Mesenchymal stem cell (in vitro differentiated cells and primary cell): ENCODE measurements at regions not wholly inside any gene's neighbourhood (a gene's known extent, or its start where the extent isn't known, plus 50 kb on each side); places are given as distances from the start of the nearest gene placed in this dataset.
A peak's percentile ranks its signal among the peaks of the same experiment; 100 is the strongest.

Experiments
- DNase-seq: peaks from one replicate; pipeline ENCODE4 v3.0.0-alpha.2; 2013
- H2AFZ ChIP-seq: one replicate; pipeline ENCODE4 v1.6.1; 2013; ENCODE audit warnings: low read depth, mild to moderate bottlenecking, control low read depth, inconsistent platforms, low read length, moderate library complexity
- H2AK5ac ChIP-seq: 2 replicates; pipeline ENCODE4 v1.6.1; 2013; ENCODE audit warnings: low read length, moderate library complexity, mild to moderate bottlenecking, inconsistent platforms; ENCODE audit not compliant: severe bottlenecking
- H2BK120ac ChIP-seq: one replicate; pipeline ENCODE4 v1.6.1; 2013; ENCODE audit warnings: low read depth, mild to moderate bottlenecking, inconsistent platforms, low read length, moderate library complexity
- H2BK12ac ChIP-seq, 2 experiments: one replicate each; pipeline ENCODE4 v1.6.1; 2013; ENCODE audit warnings: inconsistent platforms in 2 of 2, low read length in 2 of 2, mild to moderate bottlenecking in 2 of 2, moderate library complexity in 2 of 2, control low read depth in 1 of 2
- H2BK15ac ChIP-seq: one replicate; pipeline ENCODE4 v1.6.1; 2013; ENCODE audit warnings: mild to moderate bottlenecking, low read depth, inconsistent platforms; ENCODE audit not compliant: poor library complexity, severe bottlenecking
- H2BK5ac ChIP-seq: 2 replicates; pipeline ENCODE4 v1.6.1; 2013; ENCODE audit warnings: low read depth, mild to moderate bottlenecking, low read length, control low read depth, inconsistent platforms; ENCODE audit not compliant: poor library complexity, severe bottlenecking
- H3K14ac ChIP-seq, 2 experiments: one replicate each; pipeline ENCODE4 v1.6.1; 2013; ENCODE audit warnings: inconsistent platforms in 2 of 2, low read length in 2 of 2, control low read depth in 1 of 2, mild to moderate bottlenecking in 1 of 2, moderate library complexity in 1 of 2
- H3K18ac ChIP-seq, 2 experiments: one replicate each; pipeline ENCODE4 v1.6.1; 2013; ENCODE audit warnings: inconsistent platforms in 2 of 2, low read length in 2 of 2, control low read depth in 1 of 2, low read depth in 1 of 2, mild to moderate bottlenecking in 1 of 2
- H3K23ac ChIP-seq, 2 experiments: one replicate each; pipeline ENCODE4 v1.6.1; 2013; ENCODE audit warnings: inconsistent platforms in 2 of 2, low read length in 2 of 2, mild to moderate bottlenecking in 2 of 2, moderate library complexity in 2 of 2, control low read depth in 1 of 2
- H3K27ac ChIP-seq: 2 replicates; pipeline ENCODE4 v1.5.1; 2013; ENCODE audit warnings: mild to moderate bottlenecking, moderate library complexity, low read length, control low read depth, inconsistent platforms; ENCODE audit not compliant: poor library complexity, severe bottlenecking
- H3K27me3 ChIP-seq, 2 experiments: 2 replicates each; pipeline versions ENCODE4 v1.6.1 to v1.7.0; 2013; ENCODE audit warnings: low read length in 2 of 2, mild to moderate bottlenecking in 2 of 2, moderate library complexity in 2 of 2, control low read depth in 1 of 2, inconsistent platforms in 1 of 2; ENCODE audit not compliant: control insufficient read depth in 1 of 2, insufficient read depth in 1 of 2
- H3K36me3 ChIP-seq, 2 experiments: 2 replicates each; pipeline versions ENCODE4 v1.6.1 to v1.7.0; 2013; ENCODE audit warnings: low read length in 2 of 2, control low read depth in 1 of 2, inconsistent platforms in 1 of 2, low read depth in 1 of 2, mild to moderate bottlenecking in 1 of 2; ENCODE audit not compliant: insufficient read depth in 2 of 2, control insufficient read depth in 1 of 2
- H3K4ac ChIP-seq, 2 experiments: one replicate each; pipeline ENCODE4 v1.6.1; 2013; ENCODE audit warnings: inconsistent platforms in 2 of 2, low read length in 2 of 2, mild to moderate bottlenecking in 2 of 2, moderate library complexity in 2 of 2, control low read depth in 1 of 2, low read depth in 1 of 2
- H3K4me1 ChIP-seq: 2 replicates; pipeline ENCODE4 v1.6.1; 2013; ENCODE audit warnings: low read depth, low read length, control low read depth; ENCODE audit not compliant: control insufficient read depth, insufficient read depth
- H3K4me2 ChIP-seq: 2 replicates; pipeline ENCODE4 v1.6.1; 2013; ENCODE audit warnings: low read length, mild to moderate bottlenecking, inconsistent platforms; ENCODE audit not compliant: poor library complexity, severe bottlenecking
- H3K4me3 ChIP-seq, 2 experiments: 2 replicates each; pipeline versions ENCODE4 v1.5.1 to v1.7.0; 2013; ENCODE audit warnings: low read length in 2 of 2, mild to moderate bottlenecking in 2 of 2, control low read depth in 1 of 2, low read depth in 1 of 2; ENCODE audit not compliant: insufficient read depth in 1 of 2
- H3K79me1 ChIP-seq: replicated peaks from 2 replicates; pipeline ENCODE4 v1.6.1; 2013; ENCODE audit warnings: mild to moderate bottlenecking, control low read depth, low read length, inconsistent platforms; ENCODE audit not compliant: poor library complexity, severe bottlenecking
- H3K9ac ChIP-seq: 2 replicates; pipeline ENCODE4 v1.7.0; 2013; ENCODE audit warnings: mild to moderate bottlenecking, low read length, moderate library complexity
- H3K9me3 ChIP-seq: 2 replicates; pipeline ENCODE4 v1.7.0; 2013; ENCODE audit warnings: mild to moderate bottlenecking, low read length; ENCODE audit not compliant: control insufficient read depth
- H4K8ac ChIP-seq: one replicate; pipeline ENCODE4 v1.6.1; 2013; ENCODE audit warnings: inconsistent platforms, mild to moderate bottlenecking, low read length, moderate library complexity
- H4K91ac ChIP-seq: one replicate; pipeline ENCODE4 v1.6.1; 2013; ENCODE audit warnings: mild to moderate bottlenecking, low read length, inconsistent platforms
- WGBS: methylation state at CpG from one replicate; pipeline ENCODE4 v1.1.7; 2013; ENCODE audit warnings: mixed read lengths; 5-methylcytosine and 5-hydroxymethylcytosine counted together

DNA sequence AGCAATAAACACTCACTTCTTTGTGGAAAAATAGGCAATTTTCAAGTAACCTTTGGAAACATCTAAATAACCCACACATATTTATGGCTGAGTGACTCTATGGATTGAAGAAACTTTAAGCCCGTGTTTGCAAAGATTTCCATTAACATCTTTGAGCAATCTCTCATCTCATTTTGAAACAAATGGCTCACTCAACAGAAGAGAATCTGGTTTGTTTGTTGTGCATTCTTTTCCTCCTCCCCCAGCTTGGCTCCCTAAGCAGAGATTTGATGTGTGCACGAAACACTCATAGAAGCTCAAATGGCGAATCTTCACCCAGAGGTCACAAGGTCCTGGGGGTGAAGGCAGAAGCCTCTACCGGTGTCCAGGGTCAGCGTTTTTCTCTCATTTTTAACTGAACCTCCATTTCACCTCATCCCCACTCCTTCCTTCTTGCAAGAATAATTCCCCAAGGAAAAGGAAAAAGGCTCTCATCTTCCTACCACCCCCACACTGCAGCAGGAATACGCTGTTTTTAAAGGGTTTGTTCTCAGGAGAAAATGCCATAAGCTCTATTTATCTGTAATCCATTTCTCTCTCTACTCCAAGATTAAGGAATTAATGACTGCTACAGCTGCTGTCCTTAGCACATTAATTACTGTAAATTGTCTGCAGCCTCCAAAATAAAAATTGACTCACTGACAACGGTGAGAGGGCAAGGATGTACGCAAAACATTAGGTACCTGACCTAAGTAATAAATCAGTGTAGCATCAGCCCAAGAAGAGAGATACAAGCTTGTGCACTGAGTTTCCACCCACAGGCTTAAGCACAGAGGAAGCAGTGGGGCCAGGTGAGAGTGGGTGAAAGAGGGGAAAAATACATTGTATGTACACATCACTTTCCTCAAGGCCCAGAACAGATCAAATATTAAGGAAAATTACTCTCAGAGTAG is 307.6 kb upstream of the NOCT start:
- Histone ChIP-seq H3K4me1 (no peaks in the 10 kb centered on the region), H3K23ac (no peak overlapping the region), H3K4me2 (no peak overlapping the region), H3K79me1 (no peaks in the 10 kb centered on the region), H3K27me3 (peaks cover 0 to 4% of the 10 kb centered on the region in 2 experiments), H2AFZ (no peak overlapping the region), H3K9ac (no peak overlapping the region), H4K8ac (no peak overlapping the region), H2BK5ac (no peak overlapping the region), H3K14ac (no peak overlapping the region), H3K4ac (no peak overlapping the region), H4K91ac (no peak overlapping the region), H3K18ac (no peak overlapping the region), H2BK12ac (no peak overlapping the region), H3K9me3 (no peaks in the 10 kb centered on the region), H2BK120ac (no peak overlapping the region), H3K36me3 (no peaks in the 10 kb centered on the region), H3K4me3 (no peak overlapping the region), H3K27ac (no peak overlapping the region), H2AK5ac (no peak overlapping the region), H2BK15ac (no peak overlapping the region)
- DNase-seq = peak; percentile 22
- WGBS = 68% methylated on average over 8 of the region's 8 CpGs

DNA sequence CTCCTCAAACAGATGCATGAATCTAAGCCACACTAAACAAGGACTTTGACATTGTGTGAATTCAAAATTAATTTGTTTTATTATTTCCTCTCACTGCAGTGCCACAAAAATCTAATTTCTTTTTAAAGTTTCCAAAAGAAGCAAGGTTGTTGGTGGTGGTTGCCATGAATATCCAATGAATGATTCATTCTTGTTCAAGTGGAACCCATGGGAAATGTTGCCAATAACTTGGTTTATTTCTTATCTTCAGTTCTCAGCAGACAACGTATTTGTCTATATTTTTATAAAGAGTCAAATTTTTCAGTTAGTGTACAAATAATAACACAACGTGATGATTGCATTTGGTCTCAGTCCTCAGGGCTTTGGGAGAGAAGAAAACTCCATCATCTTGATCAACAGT is 309.4 kb upstream of the NOCT start:
- H4K91ac ChIP-seq = no peak overlapping the region
- H3K9me3 ChIP-seq = no peaks in the 10 kb centered on the region
- H3K27ac ChIP-seq = no peak overlapping the region
- no peaks in the 10 kb centered on the region for H3K36me3 ChIP-seq
- H3K14ac ChIP-seq = no peak overlapping the region
- WGBS = 50% methylated on average over 1 of the region's 2 CpGs
- no peak overlapping the region for H2BK12ac ChIP-seq
- H3K4me3 ChIP-seq = no peak overlapping the region
- H2AK5ac ChIP-seq = no peak overlapping the region
- H3K9ac ChIP-seq = no peak overlapping the region
- H3K23ac ChIP-seq = no peak overlapping the region
- H2BK5ac ChIP-seq = no peak overlapping the region
- no peaks in the 10 kb centered on the region for H3K4me1 ChIP-seq
- H3K18ac ChIP-seq = no peak overlapping the region
- H3K79me1 ChIP-seq = no peaks in the 10 kb centered on the region
- H3K4me2 ChIP-seq = no peak overlapping the region
- H2BK15ac ChIP-seq = no peak overlapping the region
- DNase-seq = no peak
- H3K27me3 ChIP-seq = peaks cover 0 to 4% of the 10 kb centered on the region in 2 experiments
- no peak overlapping the region for H2BK120ac ChIP-seq
- no peak overlapping the region for H3K4ac ChIP-seq
- H4K8ac ChIP-seq = no peak overlapping the region
- no peak overlapping the region for H2AFZ ChIP-seq

DNA sequence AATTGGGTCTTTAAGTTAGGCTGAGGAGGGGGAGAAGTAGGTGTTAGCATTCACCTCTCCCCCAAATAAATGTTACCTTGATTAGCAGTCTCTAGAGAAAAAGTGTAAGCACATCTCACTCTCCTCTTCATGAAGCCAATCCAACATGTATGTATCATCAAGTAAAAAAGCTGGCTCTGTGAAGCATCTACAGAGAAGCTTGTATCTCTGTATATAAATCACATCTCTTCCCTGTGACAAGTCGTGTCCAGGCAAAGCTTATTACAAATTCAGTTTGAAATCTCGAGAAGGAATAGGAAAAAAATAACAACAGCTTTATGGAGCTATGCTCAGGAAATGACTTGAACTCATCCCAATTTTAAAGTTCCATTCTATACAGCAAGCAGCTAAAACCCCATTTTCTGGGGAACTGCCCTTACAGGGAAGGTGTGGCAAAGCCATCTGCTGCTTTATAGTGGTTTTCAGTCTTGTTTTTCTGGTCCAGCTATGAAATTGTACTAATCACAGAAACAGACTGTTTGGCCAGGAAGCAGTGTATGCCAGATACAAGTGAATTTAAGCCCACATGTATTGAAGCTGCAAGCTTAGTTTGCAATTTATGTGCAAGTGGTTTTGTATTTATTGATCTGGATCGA is 313.3 kb upstream of the NOCT start:
- Histone ChIP-seq H3K23ac (no peak overlapping the region), H3K9me3 (no peaks in the 10 kb centered on the region), H4K91ac (no peak overlapping the region), H3K27me3 (no peaks in the 10 kb centered on the region), H3K27ac (no peak overlapping the region), H3K9ac (no peak overlapping the region), H3K14ac (no peak overlapping the region), H3K4me3 (no peak overlapping the region), H2BK5ac (no peak overlapping the region), H2BK12ac (no peak overlapping the region), H2BK15ac (no peak overlapping the region), H3K79me1 (no peaks in the 10 kb centered on the region), H2AFZ (no peak overlapping the region), H2AK5ac (no peak overlapping the region), H3K36me3 (no peaks in the 10 kb centered on the region), H3K18ac (no peak overlapping the region), H3K4ac (no peak overlapping the region), H3K4me1 (no peaks in the 10 kb centered on the region), H4K8ac (no peak overlapping the region), H2BK120ac (no peak overlapping the region), H3K4me2 (no peak overlapping the region)
- DNase-seq = no peak
- 76% methylated on average over 3 of the region's 3 CpGs for WGBS

DNA sequence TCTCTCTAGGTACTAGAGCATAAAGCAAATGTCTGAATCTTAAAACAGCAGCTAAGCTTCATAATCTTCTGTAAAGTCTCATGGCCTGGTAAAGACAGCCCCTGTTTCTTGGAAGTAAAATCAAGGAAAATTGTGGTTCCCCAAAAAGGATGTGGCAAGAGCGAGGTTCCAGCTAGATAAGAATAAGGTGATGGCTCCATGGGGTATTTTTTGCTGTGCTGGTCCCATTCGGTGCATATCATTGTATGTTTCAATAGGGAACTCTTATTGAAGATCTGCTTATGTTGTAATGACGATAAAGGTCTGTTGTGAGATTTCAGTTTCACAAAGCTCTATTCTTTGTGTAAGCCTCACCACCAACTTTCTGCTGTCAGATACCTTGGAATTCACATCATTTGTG is 316.9 kb upstream of the NOCT start:
- Histone ChIP-seq H4K8ac (no peak overlapping the region), H3K9me3 (no peaks in the 10 kb centered on the region), H4K91ac (no peak overlapping the region), H3K9ac (no peak overlapping the region), H3K4ac (no peak overlapping the region), H2BK120ac (no peak overlapping the region), H3K79me1 (no peaks in the 10 kb centered on the region), H3K4me3 (no peak overlapping the region), H3K36me3 (no peaks in the 10 kb centered on the region), H3K27me3 (no peaks in the 10 kb centered on the region), H2BK12ac (no peak overlapping the region), H3K18ac (no peak overlapping the region), H2AK5ac (no peak overlapping the region), H3K4me2 (no peak overlapping the region), H2AFZ (no peak overlapping the region), H2BK15ac (no peak overlapping the region), H3K27ac (no peak overlapping the region), H3K14ac (no peak overlapping the region), H3K4me1 (no peaks in the 10 kb centered on the region), H3K23ac (no peak overlapping the region), H2BK5ac (no peak overlapping the region)
- no peak for DNase-seq
- WGBS = 78% methylated on average over 3 of the region's 3 CpGs
